Ammon's horn (tissue), 1 donor: ENCODE measurements at regions not wholly inside any gene's neighbourhood (a gene's known extent, or its start where the extent isn't known, plus 50 kb on each side); places are given as distances from the start of the nearest gene placed in this dataset.
"Not testable (repeated sequence)": the region's sequence is repeated elsewhere in the genome, so short reads cannot be mapped to it uniquely, and the experiment has no call there.

Source experiments
- DNase-seq: peaks from one replicate; pipeline ENCODE4 v3.0.0-alpha.2; 2016; ENCODE audit warnings: low spot score

DNA sequence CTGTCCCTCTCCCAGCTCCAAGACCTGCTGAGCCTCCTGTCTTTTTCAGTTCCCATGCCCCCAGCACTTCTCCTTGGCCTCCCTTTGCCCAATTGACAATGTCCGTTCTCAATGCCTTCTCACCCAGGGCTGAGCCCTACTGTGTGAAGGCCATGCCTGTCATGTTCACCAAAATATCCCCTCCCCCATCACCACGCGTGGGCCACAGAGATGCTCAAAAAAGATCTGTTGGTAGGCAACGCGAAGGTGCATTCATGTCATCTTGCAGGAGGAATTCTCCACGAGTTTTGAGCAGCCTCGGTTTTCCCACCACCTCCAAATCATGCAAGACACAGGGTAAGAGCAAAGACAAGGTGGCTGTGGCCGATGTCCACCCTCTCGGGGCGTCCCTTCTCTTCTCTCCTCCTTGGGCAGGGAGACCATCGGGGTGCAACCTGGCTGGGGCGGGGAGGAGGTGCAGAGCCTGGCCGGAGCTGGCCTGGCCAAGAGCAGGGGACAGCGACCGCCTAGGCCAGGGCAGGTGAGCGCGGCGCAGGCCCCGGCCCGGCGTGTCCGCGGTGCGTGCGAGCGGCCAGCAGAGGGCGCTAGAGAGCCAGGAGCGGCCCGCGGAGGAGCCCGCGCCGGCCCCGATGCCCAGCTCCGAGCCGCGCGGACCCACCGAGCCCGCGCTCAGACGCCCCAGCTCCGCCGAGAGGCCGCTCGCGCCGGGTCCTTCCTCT, 56.3 kb upstream of the KRTAP5-11 start:
- DNase-seq: peak; percentile 7

DNA sequence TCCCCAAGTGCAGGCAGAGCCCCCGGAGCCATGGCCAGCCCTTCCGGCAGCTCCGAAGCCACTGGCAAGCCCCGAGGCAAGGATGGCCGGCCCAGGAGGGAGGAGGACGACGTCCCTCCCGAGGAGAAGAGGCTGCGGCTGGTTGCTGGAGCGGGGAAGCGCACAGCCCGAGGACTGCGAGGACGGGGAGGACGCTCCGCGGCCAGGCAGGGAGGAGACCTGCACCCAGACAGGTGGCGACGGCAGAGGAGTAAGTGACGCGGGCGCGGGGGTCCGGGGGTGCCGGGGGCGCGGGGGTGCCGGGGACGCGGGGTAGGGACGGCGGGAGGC, 56.8 kb upstream of the KRTAP5-11 start:
- DNase-seq: not testable (repeated sequence)

DNA sequence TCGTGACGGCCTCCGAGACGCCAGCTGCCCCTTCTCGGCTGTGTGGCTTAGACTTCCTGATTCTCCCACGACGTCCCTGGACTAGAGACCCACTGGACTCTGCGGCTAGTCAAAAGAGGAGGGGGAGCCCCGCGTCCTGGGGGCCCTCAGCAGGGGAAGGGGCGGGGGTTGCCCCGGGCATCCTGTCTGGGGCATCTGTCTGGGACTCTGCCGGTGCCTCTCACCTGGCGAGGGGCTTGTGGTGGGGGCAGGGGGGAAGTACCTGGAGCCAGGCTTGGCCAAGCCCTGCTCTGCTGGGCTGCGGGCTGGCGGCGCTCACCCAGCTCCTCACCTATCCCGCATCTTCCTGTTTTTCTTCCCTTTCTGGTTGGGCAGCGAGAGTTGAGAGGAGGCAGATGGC, 57.2 kb upstream of the KRTAP5-11 start:
- not testable (repeated sequence) for DNase-seq

DNA sequence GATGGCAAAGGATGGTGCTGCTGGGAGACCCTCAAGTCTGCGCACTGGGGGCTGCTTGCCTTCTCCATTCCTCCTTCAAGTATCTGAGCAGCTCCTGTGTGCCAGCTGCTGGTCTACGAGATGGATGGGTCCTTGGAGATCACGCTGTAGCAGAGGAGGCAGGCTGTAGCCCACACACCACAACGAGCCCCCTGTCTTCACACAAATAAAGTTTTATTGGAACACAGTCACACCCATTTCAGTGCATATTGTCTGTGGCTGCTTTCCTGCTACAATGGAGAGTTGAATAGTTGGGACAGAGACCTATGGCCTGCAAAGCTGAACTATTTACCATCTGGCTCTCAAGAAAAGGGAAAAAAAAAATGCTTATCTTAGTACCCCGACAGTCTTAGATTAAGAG, 64.4 kb upstream of the KRTAP5-11 start:
- not testable (repeated sequence) for DNase-seq

DNA sequence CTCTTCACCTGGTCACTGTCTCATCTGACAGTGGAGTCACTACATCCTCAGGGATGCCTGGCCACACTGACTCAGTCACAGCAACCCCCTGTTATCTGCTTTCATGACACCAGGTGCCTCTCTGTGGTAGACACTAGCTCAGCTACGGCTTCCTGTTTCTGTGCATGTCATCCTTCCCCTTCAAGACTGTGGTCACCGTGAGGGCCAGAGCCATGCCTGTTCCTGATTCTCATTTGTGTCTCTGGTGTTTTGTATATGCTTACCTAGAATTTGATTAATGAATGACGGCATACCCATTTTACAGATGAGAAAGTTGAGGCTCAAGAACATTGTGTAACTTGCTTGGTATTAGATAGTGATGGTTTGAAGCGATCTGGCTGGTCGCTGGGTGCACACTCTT, 70.3 kb upstream of the KRTAP5-11 start:
- not testable (repeated sequence) for DNase-seq

DNA sequence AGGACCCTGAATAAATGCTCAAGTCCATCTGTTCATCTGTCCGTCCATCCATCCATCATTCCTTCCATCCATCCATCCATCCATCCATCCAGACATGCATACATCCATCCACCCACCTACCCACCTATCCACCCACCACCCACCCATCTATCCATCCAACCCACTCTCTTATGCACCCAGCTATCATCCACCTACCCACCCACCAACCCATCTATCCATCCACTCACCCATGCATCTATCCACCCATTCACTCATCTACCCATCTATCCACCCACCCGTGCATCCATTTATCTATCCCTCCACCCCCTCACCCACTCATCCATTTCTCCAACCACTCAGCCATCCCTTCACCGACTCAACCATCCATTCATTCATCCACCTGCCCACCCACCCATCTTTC, 71.7 kb upstream of the KRTAP5-11 start:
- DNase-seq: not testable (repeated sequence)

DNA sequence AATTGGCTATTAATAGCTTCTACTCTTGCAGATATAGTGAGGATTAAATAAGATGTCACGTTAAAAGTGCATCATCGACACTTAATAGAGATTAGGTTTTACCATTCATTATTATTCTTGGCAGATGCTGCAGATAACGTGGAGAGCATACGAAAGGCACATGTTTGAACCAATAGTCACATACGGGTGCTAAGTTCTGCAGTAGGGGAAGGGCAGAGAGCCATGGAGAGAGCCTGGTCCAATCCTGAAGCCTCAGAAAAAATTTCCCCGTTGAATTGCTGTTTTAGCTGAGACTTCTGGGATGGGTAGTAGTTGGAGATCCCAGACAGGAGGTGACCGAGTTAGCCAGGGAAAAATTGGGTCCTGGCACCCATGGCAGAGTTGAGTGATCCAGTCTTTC, 72.4 kb upstream of the KRTAP5-11 start:
- not testable (repeated sequence) for DNase-seq

DNA sequence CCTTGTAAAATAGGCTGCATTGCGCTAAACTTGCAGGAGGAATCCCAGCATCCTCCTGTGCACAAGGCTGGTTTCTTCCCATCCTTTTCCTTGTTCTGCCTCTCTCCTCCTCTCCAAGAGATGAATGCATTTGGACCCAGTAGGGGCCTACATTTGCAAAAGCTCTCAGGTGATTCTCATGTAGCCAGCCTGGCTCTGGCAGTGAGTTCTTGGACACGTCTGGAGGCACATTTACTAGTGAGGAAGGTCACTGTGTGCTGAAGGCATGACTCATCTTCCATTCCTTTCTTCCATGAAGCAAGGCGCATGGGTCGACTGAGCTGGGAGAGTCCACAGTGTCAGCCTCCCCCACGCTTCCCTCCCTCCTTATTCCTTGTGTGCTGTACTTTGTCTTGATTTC, 73.8 kb upstream of the KRTAP5-11 start:
- not testable (repeated sequence) for DNase-seq

DNA sequence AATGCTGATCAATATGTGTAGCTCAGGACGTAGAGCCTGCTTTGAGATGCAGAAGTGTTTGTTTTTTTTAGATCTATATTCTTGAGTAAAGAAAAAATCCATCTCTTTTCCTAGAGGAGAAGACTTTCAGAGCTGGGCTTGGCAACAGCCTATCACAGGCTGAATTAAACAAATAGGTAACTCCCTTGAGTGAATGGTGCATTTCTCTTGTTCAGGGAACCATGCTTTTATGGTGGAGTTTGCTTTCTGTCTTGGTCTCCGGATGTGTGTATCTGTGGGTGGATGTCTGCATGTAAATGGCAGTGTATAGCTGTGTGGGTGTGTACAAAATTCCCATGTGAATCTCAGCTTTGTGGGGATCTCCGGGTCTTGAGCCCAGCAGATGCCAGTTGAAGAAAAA, 82.3 kb upstream of the KRTAP5-11 start:
- DNase-seq: not testable (repeated sequence)

DNA sequence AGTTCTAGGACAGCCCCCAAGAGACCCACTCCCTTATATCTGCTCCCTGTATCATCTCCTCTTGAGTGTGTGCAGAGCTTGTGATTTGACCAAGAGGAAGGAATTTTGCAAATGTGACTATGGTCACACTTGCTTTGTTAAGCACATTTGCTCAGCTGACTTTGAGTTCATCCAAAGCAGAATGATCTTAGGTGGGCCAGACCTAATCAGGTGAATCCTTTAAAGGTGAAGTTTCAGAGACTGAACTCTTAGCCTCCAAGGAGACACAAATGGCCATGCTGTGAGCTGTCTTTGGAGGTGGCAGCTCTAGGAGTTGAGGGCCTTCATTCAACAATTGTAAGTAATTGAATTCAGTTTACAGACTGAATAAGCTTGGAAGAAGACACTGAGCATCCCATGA, 115.4 kb upstream of the KRTAP5-11 start:
- DNase-seq: not testable (repeated sequence)

DNA sequence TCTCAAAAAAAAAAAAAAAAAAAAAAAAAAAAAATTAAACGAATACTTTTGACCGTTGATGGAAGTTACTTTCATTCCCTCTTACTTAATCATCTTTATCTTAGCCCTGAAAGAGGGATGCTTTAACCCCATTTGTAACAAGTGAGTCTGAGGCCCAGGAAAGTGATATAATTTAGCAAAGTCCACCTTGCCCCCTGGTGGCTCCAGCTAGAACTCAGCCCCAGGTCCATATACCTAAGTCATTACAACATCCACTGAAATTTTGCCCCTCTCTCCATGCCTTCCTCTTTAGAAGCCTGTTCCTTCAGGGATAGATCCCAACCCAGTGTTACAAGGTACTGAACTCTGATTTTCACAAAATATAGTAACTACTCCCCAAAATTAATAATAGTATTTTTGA, 116.3 kb upstream of the KRTAP5-11 start:
- not testable (repeated sequence) for DNase-seq

DNA sequence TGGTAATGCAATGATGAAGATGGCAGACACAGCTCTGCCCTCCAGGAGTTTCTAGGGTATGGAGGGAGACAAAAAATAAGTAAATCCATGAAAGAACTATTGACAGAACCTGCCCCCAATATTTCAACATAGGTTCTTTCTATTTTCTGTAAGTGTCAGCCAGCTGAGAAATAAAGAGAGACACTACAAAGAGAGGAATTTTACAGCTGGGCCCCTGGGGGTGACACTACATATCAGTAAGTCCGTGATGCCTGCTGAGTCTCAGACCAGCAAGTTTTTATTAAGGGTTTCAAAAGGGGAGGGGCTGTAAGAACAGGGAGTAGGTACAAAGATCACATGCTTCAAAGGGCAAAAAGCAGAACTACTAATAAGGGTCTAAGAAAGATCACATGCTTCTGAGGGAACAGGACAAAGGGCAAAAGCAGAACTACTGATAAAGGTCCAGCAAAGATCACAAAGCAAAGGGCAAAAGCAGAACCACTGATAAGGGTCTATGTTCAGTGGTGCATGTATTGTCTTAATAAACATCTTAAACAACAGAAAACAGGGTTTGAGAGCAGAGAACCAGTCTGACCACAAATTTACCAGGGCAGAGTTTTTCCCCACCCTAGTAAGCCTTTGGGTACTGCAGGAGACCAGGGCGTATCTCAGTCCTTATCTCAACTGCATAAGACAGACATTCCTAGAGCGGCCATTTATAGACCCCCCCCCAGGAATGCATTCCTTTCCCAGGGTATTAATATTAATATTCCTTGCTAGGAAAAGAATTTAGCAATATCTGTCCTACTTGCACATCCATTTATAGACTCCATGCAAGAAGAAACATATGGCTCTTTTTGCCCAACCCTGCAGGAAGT, 119.0 kb upstream of the KRTAP5-11 start:
- DNase-seq: not testable (repeated sequence)

DNA sequence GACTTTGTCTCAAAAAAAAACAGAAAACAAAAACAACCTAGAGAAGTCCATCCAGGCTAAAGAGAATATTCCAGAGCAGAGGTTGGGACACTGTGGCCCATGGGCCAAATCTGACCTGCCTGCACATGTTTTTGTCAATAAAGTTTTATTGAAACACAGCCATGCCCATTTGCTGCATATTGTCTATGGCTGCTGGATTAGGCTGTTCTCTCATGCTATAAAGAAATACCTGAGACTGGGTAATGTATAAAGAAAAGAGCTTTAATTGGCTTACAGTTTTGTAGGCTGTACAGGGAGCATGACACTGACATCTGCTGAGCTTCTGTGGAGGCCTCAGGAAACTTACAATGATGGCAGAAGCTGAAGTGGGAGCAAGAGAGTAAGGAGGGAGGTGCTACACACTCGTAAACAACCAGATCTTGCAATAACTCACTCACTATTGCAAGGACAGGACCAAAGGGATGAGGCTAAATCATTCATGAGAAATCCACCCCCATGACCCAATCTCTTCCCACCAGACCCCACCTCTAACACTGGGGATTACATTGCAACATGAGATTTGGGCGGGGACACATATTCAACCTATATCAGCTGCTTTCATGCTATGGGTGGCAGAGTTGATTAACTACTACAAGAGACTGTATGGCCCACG, 122.5 kb upstream of the KRTAP5-11 start:
- not testable (repeated sequence) for DNase-seq

DNA sequence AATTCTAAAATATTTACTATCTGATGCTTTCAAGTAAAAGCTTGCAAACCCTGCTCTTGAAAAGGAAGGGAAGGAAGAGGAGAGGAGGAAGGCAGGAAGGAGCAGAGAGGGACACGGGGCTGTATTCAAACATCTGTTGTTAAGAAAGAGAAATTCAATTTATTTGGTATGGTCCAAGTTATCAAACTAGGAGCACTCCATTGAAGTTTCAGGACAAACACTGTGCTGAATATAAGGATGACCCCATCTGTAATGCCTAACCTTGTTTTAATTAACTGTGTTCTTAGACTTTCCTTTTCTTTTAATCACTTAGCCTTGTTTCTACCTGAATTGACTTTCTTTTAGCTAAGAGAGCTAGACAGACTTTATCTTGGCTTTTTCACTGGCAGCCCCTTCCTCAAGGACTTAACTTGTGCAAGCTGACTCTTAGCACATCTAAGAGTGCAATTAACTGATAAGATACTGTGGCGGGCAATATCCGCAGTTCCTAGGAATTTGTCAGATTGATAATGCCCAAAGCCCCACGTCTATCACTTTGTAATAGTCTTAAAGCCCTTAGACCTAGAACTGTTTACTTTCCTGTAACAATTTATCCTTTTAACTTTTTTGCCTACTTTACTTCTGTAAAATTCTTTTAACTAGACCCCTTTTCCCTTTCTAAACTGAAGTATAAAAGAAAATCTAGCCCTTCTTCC, 123.2 kb upstream of the KRTAP5-11 start:
- not testable (repeated sequence) for DNase-seq

DNA sequence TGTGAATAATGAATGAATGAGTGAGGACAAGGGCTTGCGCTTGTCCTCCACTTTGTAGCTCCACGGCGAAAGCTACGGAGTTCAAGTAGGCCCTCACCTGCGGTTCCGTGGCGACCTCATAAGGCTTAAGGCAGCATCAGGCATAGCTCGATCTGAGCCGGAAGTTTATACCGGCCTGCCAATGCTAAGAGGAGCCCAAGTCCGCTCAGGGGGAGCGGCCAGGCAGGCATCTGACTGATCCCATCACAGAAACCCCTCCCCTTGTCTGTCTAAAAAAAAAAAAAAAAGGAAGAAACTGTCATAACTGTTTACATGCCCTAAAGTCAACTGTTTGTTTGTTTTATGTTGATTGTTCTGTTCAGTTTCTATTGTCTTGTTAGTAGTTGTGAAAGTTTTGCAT, 124.4 kb upstream of the KRTAP5-11 start:
- DNase-seq: not testable (repeated sequence)

DNA sequence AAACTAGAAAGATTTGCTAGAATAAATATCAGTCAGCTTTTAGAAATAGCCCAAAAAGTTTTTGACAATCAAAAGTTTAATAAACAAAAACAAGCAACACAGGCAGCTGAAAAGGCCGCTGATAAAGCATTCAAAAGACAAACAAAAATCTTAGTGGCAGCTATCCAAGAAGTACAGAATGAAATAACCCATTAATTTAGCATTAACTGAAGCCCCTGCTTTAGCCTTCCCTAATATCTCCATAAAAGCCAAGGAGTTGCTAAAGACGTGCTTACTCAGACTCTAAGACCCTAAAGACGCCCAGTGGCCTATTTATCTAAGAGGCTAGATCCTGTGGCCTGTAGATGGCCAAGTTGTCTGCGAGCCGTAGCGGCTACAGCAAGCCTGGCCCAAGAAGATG, 123.5 kb upstream of the DEFB108B start:
- not testable (repeated sequence) for DNase-seq

DNA sequence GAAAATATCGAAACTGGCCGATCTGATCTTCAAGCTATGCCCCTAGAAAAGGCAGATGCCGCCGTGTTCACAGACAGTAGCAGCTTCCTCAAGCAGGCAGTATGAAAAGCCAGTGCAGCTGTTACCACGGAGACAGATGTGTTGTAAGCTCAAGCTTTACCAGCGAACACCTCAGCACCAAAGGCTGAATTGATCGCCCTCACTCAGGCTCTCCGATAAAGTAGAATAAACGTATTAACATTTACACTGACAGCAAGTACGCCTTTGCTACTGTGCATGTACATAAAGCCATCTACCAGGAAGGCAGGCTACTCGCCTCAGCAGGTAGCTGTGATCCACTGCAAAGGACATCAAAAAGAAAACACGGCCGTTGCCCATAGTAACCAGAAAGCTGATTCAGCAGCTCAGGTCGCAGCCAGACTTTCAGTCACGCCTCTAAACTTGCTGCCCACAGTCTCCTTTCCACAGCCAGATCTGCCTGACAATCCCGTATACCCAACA, 122.8 kb upstream of the DEFB108B start:
- not testable (repeated sequence) for DNase-seq

DNA sequence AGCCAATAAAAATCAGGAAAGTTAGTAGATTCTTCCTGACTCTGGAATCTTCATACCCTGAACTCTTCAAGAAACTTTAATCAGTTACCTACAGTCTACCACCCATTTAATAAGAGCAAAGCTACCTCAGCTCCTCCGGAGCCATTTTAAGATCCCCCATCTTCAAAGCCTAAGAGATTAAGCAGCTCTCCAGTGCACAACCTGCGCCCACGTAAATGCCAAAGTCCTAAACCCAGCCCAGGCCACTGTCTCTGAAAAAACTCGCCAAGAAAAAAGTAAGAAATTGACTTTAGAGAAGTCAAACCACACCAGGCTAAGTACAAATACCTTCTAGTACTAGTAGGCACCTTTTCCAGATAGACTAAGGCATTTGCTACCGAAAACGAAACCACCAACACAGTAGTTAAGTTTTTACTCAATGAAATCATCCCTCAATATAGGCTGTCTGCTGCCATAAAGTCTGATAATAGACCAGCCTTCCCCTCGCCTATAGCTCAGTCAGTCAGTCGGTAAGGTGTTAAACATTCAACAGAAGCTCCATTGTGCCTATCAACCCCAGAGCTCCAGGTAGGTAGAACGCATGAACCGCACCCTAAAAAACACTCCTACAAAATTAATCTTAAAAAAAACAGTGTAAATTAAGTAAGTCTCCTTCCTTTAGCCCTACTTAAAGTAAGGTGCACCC, 122.2 kb upstream of the DEFB108B start:
- not testable (repeated sequence) for DNase-seq

DNA sequence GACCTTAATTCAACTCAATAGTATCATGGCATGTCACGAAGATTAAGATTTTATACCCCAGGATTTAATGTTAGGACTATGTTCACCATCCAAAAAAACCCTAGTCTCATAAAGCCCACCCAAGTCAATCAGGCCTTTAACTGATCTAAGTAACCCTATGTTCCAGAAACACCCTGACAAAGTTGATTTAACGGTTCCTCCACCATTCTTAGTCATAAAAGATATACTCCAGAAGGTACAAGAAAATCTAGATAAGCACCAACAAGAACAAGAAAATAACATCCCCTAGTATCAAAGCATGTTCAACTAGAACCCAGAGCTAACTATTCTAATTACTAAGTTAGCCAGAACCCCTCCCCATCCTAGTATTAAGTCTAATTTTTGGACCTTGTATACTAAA, 120.7 kb upstream of the DEFB108B start:
- DNase-seq: not testable (repeated sequence)

DNA sequence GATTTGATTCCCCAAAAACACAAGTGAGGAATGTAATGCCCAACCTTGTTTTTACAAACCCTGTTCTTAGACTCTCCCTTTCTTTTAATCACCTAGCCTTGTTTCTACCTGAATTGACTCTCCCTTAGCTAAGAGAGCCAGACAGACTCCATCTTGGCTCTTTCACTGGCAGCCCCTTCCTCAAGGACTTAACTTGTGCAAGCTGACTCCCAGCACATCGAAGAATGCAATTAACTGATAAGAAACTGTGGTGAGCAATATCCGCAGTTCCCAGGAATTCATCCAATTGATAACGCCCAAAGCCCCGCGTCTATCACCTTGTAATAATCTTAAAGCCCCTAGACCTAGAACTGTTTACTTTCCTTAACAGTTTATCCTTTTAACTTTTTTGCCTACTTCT, 120.2 kb upstream of the DEFB108B start:
- not testable (repeated sequence) for DNase-seq

DNA sequence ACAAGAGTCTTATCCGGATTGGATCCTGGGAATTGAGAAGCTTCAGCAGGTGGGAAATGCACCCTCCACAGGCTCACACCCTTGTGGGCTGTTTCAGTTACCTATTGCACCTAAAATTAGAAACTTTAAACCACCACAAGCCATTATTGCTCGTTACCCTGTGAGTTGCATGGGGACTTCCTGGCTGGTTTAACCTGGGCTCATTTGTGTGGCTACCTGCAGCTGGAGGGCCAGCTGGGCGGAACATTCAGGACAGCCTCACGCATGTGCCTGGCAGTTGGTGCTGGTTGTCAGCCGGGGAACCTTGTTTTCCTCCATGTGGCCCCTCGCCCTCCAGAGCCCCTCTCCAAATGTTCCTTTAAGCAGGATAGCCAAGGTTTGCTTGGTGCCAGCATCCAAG, 118.5 kb upstream of the DEFB108B start:
- not testable (repeated sequence) for DNase-seq
